CD8-positive, alpha-beta memory T cell (primary cell): ENCODE measurements at regions not wholly inside any gene's neighbourhood (a gene's known extent, or its start where the extent isn't known, plus 50 kb on each side); places are given as distances from the start of the nearest gene placed in this dataset.

Source experiments
- CTCF ChIA-PET: fragments of 350-600 bp; sonication (Branson Sonifier 250); formaldehyde crosslinking; loops from one replicate; lab custom pipeline; 2021; ENCODE audit warnings: antibody characterized with exemption; lab: Charles Lee
- POLR2A ChIA-PET: fragments of 350-600 bp; sonication (Branson Sonifier 250); formaldehyde crosslinking; loops from one replicate; lab custom pipeline; 2021; ENCODE audit warnings: antibody characterized with exemption; lab: Charles Lee
- DNase-seq, 5 donors: peaks; one replicate each; pipeline versions ENCODE4 v3.0.0 to v3.0.0-alpha.2; 2020 to 2022; ENCODE audit warnings: mixed read lengths in 1 of 5
- H3K27ac ChIP-seq: one replicate; pipeline ENCODE4 v1.7.0; 2013; ENCODE audit warnings: low read depth, mild to moderate bottlenecking, low read length, moderate library complexity
- H3K27me3 ChIP-seq: 2 replicates; pipeline ENCODE4 v1.7.0; 2013; ENCODE audit warnings: low read length, mild to moderate bottlenecking; ENCODE audit not compliant: insufficient read depth, poor library complexity, severe bottlenecking
- H3K36me3 ChIP-seq: 2 replicates; pipeline ENCODE4 v1.7.0; 2013; ENCODE audit warnings: mild to moderate bottlenecking, low read length, moderate library complexity; ENCODE audit not compliant: insufficient read depth
- H3K4me1 ChIP-seq: 2 replicates; pipeline ENCODE4 v1.7.0; 2013; ENCODE audit warnings: mild to moderate bottlenecking, low read length, moderate library complexity; ENCODE audit not compliant: insufficient read depth
- H3K4me3 ChIP-seq: 2 replicates; pipeline ENCODE4 v1.7.0; 2013; ENCODE audit warnings: mild to moderate bottlenecking, low read length
- H3K9me3 ChIP-seq: 2 replicates; pipeline ENCODE4 v1.7.0; 2013; ENCODE audit warnings: mild to moderate bottlenecking, low read length
- H3K27ac Mint-ChIP-seq, 8 donors: one replicate each; pipeline ENCODE4 v1.8.0; 2020 to 2021; ENCODE audit warnings: mixed read lengths in 8 of 8, mild to moderate bottlenecking in 6 of 8, inconsistent platforms in 3 of 8, moderate library complexity in 3 of 8
- H3K27me3 Mint-ChIP-seq, 2 donors: one replicate each; pipeline ENCODE4 v1.8.0; 2020 to 2021; ENCODE audit warnings: mixed read lengths in 2 of 2, mild to moderate bottlenecking in 1 of 2, moderate library complexity in 1 of 2
- H3K36me3 Mint-ChIP-seq, 3 donors: one replicate each; pipeline ENCODE4 v1.8.0; 2020 to 2021; ENCODE audit warnings: mixed read lengths in 3 of 3, inconsistent platforms in 1 of 3, mild to moderate bottlenecking in 1 of 3
- H3K4me1 Mint-ChIP-seq, 3 donors: one replicate each; pipeline ENCODE4 v1.8.0; 2020 to 2021; ENCODE audit warnings: mixed read lengths in 3 of 3, inconsistent platforms in 1 of 3, mild to moderate bottlenecking in 1 of 3
- H3K4me3 Mint-ChIP-seq, 7 donors: one replicate each; pipeline ENCODE4 v1.8.0; 2020 to 2021; ENCODE audit warnings: mixed read lengths in 7 of 7, mild to moderate bottlenecking in 6 of 7, moderate library complexity in 4 of 7, inconsistent platforms in 2 of 7
- H3K9me3 Mint-ChIP-seq, 5 donors: one replicate each; pipeline ENCODE4 v1.8.0; 2020 to 2022; ENCODE audit warnings: mixed read lengths in 5 of 5, mild to moderate bottlenecking in 3 of 5, moderate library complexity in 2 of 5, inconsistent platforms in 1 of 5

DNA sequence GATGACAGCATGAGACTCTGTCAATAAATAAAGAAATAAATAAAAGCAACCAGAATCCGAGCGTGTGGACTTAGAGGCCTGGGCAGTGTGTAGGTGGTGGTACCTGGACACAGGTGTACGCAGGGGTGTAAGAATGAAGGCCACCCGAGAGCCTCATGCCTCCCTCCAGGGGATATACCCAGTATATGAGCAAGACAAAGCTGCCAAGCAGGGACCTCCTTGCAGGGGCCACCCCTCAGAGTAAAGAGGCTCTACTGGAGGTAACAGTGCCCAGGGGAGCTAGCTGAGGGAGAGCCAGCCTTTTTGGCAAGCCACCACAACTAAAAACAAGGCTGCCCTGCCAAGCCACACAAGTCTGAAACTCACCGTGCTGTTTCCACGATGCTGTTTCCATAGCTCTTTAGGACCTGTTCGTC is 179.2 kb upstream of the RAB4A start:
- ChIA-PET CTCF (interaction anchor here (1.1 kb wide), 1 partner anchor 16 kb away, joined by 3 read pairs; no protein-coding TSS in a partner anchor), POLR2A (no interaction called here)
- peaks cover 0 to 3% (median 0%) of the 10 kb centered on the region in 5 donors for H3K9me3 Mint-ChIP-seq
- H3K27ac ChIP-seq = no peak overlapping the region
- DNase-seq = no peak
- H3K27ac Mint-ChIP-seq = peak overlapping the region in 1 of 8 donors; percentile 38
- H3K4me1 ChIP-seq = peaks cover 8% of the 10 kb centered on the region
- H3K4me3 ChIP-seq = no peak overlapping the region
- no peaks in the 10 kb centered on the region for H3K9me3 ChIP-seq
- no peaks in the 10 kb centered on the region for H3K36me3 ChIP-seq
- H3K27me3 ChIP-seq = no peaks in the 10 kb centered on the region
- peaks cover 6 to 8% (median 7%) of the 10 kb centered on the region in 3 donors for H3K4me1 Mint-ChIP-seq
- H3K27me3 Mint-ChIP-seq = peaks cover 0 to 10% of the 10 kb centered on the region in 2 donors
- peaks cover 0 to 1% (median 0%) of the 10 kb centered on the region in 3 donors for H3K36me3 Mint-ChIP-seq
- H3K4me3 Mint-ChIP-seq = no peak overlapping the region

DNA sequence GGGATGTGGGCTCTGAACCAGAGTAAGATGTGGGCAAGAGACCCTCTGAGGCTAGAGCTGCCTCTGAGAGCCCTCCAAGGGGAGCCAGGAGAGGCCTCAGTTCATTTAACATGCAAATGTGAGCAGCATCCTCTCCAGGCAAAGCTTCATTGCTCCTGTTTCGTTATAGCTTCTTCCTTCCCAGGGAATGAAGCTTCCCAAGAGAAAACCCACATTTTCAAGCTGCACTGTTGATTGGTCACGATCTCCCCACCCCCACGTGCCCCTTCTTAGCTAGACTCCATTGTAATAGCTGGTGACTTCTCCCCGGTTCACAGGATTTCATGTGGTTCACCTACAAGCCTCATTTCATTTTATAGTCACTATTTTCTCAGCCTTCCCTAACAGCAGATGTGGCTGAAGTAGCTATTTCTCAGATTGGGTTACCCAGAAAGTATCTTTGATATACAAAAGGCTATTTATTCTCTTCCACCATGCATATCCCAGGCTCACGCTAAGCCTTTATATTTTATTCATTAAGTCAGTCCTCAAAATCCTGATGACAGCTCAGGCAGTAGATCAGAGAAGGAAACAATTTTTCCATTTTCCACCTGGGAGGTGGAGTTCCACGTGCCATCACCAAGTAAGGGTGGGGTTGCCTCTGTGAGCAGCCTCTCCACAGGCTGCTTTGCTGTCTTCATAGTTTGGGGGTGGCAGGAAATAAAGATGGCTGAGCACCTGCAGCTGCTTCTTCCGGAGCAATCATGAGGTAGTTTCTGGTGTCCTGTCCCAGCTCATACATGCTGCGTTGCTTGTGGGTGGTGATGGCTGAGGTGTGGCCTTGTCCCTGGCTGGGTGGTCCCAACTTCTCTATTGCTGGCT is 178.3 kb upstream of the RAB4A start:
- H3K27me3 ChIP-seq = no peaks in the 10 kb centered on the region
- Mint-ChIP-seq H3K4me1 (peaks cover 5 to 8% (median 7%) of the 10 kb centered on the region in 3 donors), H3K27me3 (peaks cover 0 to 3% of the 10 kb centered on the region in 2 donors), H3K27ac (peak overlapping the region in 3 of 8 donors; percentile 54 to 73 (median 68)), H3K9me3 (peaks cover 0 to 3% (median 0%) of the 10 kb centered on the region in 5 donors), H3K36me3 (peaks cover 0 to under 1% (median 0%) of the 10 kb centered on the region in 3 donors), H3K4me3 (peak overlapping the region in 1 of 7 donors; percentile 48)
- POLR2A ChIA-PET = no interaction called here
- H3K4me1 ChIP-seq = peaks cover 8% of the 10 kb centered on the region
- H3K36me3 ChIP-seq = no peaks in the 10 kb centered on the region
- CTCF ChIA-PET = interaction anchor here (1.1 kb wide), 1 partner anchor 17 kb away, joined by 3 read pairs; no protein-coding TSS in a partner anchor
- no peak for DNase-seq
- no peak overlapping the region for H3K27ac ChIP-seq
- H3K4me3 ChIP-seq = no peak overlapping the region
- no peaks in the 10 kb centered on the region for H3K9me3 ChIP-seq

DNA sequence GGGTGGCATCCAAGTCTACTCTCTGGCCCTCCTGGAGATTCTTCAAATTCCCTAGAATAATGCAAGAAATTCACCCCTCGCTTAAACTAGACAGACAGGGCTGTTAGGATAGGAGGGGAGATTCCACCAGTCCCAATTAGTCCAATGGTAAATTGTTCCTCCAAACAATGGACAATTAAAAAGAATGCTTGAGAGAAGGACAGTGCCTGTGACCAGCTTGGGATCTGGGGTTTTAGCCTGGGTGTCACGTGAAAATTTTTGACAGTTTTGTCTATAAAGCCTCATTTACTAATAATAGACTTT is 177.7 kb upstream of the RAB4A start:
- H3K27ac Mint-ChIP-seq = peak overlapping the region in 1 of 8 donors; percentile 73
- H3K36me3 ChIP-seq = no peaks in the 10 kb centered on the region
- H3K4me1 ChIP-seq = peaks cover 8% of the 10 kb centered on the region
- H3K27me3 Mint-ChIP-seq = peaks cover 0 to 3% of the 10 kb centered on the region in 2 donors
- peaks cover 0 to 4% (median 0%) of the 10 kb centered on the region in 3 donors for H3K36me3 Mint-ChIP-seq
- no peak overlapping the region for H3K4me3 ChIP-seq
- H3K27ac ChIP-seq = no peak overlapping the region
- CTCF ChIA-PET = no interaction called here
- H3K9me3 Mint-ChIP-seq = peaks cover 0 to 3% (median 0%) of the 10 kb centered on the region in 5 donors
- no peak for DNase-seq
- POLR2A ChIA-PET = no interaction called here
- H3K27me3 ChIP-seq = no peaks in the 10 kb centered on the region
- H3K9me3 ChIP-seq = no peaks in the 10 kb centered on the region
- no peak overlapping the region for H3K4me3 Mint-ChIP-seq
- H3K4me1 Mint-ChIP-seq = peaks cover 5 to 8% (median 7%) of the 10 kb centered on the region in 3 donors

DNA sequence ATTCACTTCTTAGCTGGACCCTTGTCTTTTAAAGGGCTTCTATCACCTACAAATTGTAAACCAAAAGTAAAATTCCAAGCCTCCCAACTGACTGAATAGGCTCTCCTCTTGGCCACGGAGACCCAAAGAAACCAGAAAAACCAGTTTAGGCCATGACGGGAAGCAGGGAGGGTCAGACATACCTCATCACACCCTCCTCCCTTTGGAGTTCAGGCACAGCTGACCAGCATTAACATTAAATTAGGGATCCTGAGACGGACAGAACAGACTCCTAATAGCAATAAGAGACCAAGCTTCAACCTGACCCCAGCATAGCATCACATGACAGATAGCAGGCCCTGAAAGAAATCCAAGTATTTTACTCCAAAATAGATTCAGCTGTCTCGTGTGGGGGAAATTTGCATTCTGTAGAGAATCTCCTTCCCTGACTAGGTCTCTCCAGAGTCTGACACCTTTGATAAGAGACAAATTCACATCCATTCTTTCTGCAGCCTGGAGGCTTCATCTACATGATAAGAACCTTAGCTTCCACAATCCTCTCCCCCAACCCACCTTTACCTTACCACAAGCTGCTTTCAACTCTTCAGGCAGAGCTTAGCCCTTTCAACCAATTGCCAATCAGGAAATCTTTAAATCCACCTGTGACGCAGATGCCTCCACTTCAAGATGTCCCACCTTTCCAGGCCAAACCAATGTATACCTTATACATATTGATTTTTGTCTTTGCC is 177.1 kb upstream of the RAB4A start:
- Histone ChIP-seq H3K27ac (no peak overlapping the region), H3K9me3 (no peaks in the 10 kb centered on the region), H3K27me3 (no peaks in the 10 kb centered on the region), H3K4me1 (peaks cover 8% of the 10 kb centered on the region), H3K36me3 (no peaks in the 10 kb centered on the region), H3K4me3 (no peak overlapping the region)
- Mint-ChIP-seq H3K4me3 (no peak overlapping the region), H3K27ac (peak overlapping the region in 1 of 8 donors; percentile 81), H3K27me3 (no peaks in the 10 kb centered on the region), H3K9me3 (peaks cover 0 to 3% (median 0%) of the 10 kb centered on the region in 5 donors), H3K36me3 (peaks cover 0 to 4% (median 0%) of the 10 kb centered on the region in 3 donors), H3K4me1 (peaks cover 5 to 8% (median 7%) of the 10 kb centered on the region in 3 donors)
- no peak for DNase-seq
- POLR2A ChIA-PET = no interaction called here
- CTCF ChIA-PET = no interaction called here

DNA sequence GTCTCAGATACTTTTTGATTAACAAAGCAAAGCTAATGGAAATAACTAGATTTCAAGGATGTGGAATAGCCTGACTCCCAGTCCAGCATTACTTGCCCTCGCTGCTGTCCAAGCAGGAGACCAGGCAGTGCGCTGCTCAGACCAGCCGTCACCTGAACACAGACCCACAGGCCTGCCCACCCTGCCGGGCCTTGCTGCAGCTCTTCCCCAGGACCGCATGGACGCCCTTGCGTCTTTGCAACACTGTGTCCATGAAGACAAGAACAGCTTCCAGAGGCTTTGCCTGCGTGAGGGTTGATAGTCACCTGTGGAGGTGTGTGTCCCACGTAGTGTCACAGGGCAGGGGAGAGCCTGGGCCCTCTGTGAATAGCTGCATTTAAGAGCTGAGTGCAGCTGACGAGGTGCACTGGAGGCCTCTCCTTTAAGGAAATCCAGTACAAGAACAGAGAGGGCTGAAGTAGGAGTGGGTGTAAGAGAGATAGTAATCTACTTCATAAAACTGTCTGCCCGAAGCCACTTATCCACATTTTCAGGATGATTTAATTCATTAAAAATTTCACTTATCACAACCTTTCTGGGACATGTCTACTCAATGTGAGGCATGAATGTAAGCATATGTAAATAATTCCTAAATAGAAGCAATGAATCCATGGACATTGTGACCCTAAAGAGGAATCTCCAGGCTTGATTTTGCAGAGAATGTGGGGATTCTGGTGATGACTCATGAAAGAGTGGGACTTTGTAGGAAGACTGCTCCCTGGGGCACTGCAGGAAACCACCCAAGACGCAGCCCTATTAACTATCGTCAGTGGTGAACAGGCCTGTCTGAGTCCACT is 176.2 kb upstream of the RAB4A start:
- Mint-ChIP-seq H3K27me3 (peaks cover 0 to 3% of the 10 kb centered on the region in 2 donors), H3K4me1 (peaks cover 5 to 8% (median 7%) of the 10 kb centered on the region in 3 donors), H3K27ac (no peak overlapping the region), H3K36me3 (peaks cover 0 to 4% (median 0%) of the 10 kb centered on the region in 3 donors), H3K9me3 (peaks cover 0 to 3% (median 0%) of the 10 kb centered on the region in 5 donors), H3K4me3 (no peak overlapping the region)
- Histone ChIP-seq H3K36me3 (no peaks in the 10 kb centered on the region), H3K27ac (no peak overlapping the region), H3K4me3 (no peak overlapping the region), H3K27me3 (no peaks in the 10 kb centered on the region), H3K4me1 (peaks cover 8% of the 10 kb centered on the region), H3K9me3 (no peaks in the 10 kb centered on the region)
- POLR2A ChIA-PET = no interaction called here
- CTCF ChIA-PET = interaction anchor here (1.2 kb wide), 1 partner anchor 11 kb away, joined by 3 read pairs; no protein-coding TSS in a partner anchor
- no peak for DNase-seq

DNA sequence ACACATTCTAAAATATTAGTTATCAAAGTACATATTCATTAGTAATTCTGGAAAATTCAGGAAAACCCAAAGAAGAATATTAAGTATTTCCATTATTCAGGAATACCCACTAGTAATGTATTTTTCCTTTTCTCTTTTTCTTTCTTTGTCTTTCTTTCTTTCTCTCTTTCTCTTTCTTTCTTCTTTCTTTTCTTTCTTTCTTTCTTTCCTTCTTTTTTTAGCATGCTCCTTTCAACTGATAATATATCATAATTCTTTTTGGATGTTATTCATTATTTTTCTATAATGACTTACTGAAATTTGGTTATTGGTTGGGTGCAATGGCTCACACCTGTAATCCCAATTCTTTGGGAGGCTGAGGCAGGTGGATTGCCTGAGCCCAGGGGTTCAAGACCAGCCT is 175.6 kb upstream of the RAB4A start:
- Mint-ChIP-seq H3K4me1 (peaks cover 5 to 8% (median 7%) of the 10 kb centered on the region in 3 donors), H3K9me3 (peaks cover 0 to 3% (median 0%) of the 10 kb centered on the region in 5 donors), H3K27ac (no peak overlapping the region), H3K36me3 (peaks cover 0 to 4% (median 0%) of the 10 kb centered on the region in 3 donors), H3K27me3 (peaks cover 0 to 3% of the 10 kb centered on the region in 2 donors), H3K4me3 (no peak overlapping the region)
- ChIA-PET CTCF (interaction anchor here (1.2 kb wide), 1 partner anchor 12 kb away, joined by 3 read pairs; no protein-coding TSS in a partner anchor), POLR2A (no interaction called here)
- peaks cover 8% of the 10 kb centered on the region for H3K4me1 ChIP-seq
- no peaks in the 10 kb centered on the region for H3K9me3 ChIP-seq
- H3K36me3 ChIP-seq = no peaks in the 10 kb centered on the region
- no peak for DNase-seq
- H3K4me3 ChIP-seq = no peak overlapping the region
- no peak overlapping the region for H3K27ac ChIP-seq
- H3K27me3 ChIP-seq = no peaks in the 10 kb centered on the region

DNA sequence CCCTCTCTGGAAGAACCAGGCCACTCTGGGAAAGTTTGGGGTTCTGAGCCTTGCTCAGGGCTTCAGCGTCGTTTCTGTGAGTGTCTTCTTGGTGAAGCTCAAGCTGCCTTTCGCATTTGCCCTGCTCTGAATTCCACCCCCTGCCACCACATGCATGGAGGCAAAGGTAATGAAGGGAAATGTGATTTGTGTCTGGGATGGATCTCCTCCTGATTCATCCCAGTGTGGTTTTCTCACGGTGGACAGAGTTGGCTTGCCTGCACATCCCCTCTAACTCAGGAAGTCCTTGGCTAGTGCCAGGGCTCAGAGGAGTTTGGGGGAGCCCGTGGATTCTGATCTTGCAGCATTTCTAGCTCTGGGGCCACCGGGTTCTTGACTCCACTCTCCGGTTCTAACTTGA is 173.6 kb upstream of the RAB4A start:
- Histone ChIP-seq H3K4me3 (no peak overlapping the region), H3K36me3 (no peaks in the 10 kb centered on the region), H3K9me3 (no peaks in the 10 kb centered on the region), H3K4me1 (peaks cover 8% of the 10 kb centered on the region), H3K27me3 (no peaks in the 10 kb centered on the region), H3K27ac (no peak overlapping the region)
- ChIA-PET CTCF (no interaction called here), POLR2A (no interaction called here)
- Mint-ChIP-seq H3K9me3 (peaks cover 0 to 3% (median 0%) of the 10 kb centered on the region in 5 donors), H3K4me1 (peaks cover 5 to 8% (median 7%) of the 10 kb centered on the region in 3 donors), H3K27me3 (peaks cover 3 to 7% of the 10 kb centered on the region in 2 donors), H3K27ac (peak overlapping the region in 1 of 8 donors; percentile 8), H3K36me3 (peaks cover 0 to 4% (median 0%) of the 10 kb centered on the region in 3 donors), H3K4me3 (no peak overlapping the region)
- no peak for DNase-seq
